ENCODE measurements at regions not wholly inside any gene's neighbourhood (a gene's known extent, or its start where the extent isn't known, plus 50 kb on each side); places are given as distances from the start of the nearest gene placed in this dataset.

- Histone ChIP-seq H3K4me1 (ENCODE audit: control insufficient read depth, extremely low read depth, insufficient read depth, low read length) (peaks cover 2% of the 10 kb centered on the region), H3K9ac (ENCODE audit: insufficient read depth, low read length) (no peak overlapping the region), H3K4me3 (replicated peaks in 1 of 4; ENCODE audit: control extremely low read depth in 1 of 4, insufficient read depth in 1 of 4, low read depth in 3 of 4, low read length in 4 of 4) (no peak overlapping the region), H3K79me2 (ENCODE audit: control insufficient read depth, insufficient read depth, low read length) (no peaks in the 10 kb centered on the region), H3K9me3 (ENCODE audit: control insufficient read depth, insufficient read depth, low read depth, low read length) (no peaks in the 10 kb centered on the region), H2AFZ (ENCODE audit: low read length) (no peak overlapping the region), H3K27me3 (ENCODE audit: control insufficient read depth, insufficient read depth, low read length) (no peaks in the 10 kb centered on the region), H3K27ac (ENCODE audit: insufficient read depth, low read length) (no peak overlapping the region), H4K20me1 (ENCODE audit: control insufficient read depth, extremely low read depth, insufficient read depth, low read length) (no peaks in the 10 kb centered on the region), H3K4me2 (ENCODE audit: extremely low read depth, insufficient read depth, low read length) (no peak overlapping the region), H3K36me3 (ENCODE audit: control insufficient read depth, insufficient read depth, low read length) (no peaks in the 10 kb centered on the region)
- TF ChIP-seq EZH2 (IDR thresholded peaks at IDR 0.05; ENCODE audit: low read length, missing control alignments) (no peak), CTCF (conservative IDR thresholded peaks at IDR 0.05 in 1 of 2, IDR thresholded peaks at IDR 0.05 in 1 of 2; ENCODE audit: low read depth in 1 of 2, low read length in 2 of 2) (no peak)
- DNase-seq (ENCODE audit: low read depth in 2 of 2) = no peak
Observed at GRCh38 chr1:177859572-177859971, 110.3 kb downstream of the SEC16B start.

GRCh38 chr1:177858332-177858821 is 111.5 kb downstream of the SEC16B start:
- Histone ChIP-seq H3K9ac (ENCODE audit: insufficient read depth, low read length) (no peak overlapping the region), H3K4me2 (ENCODE audit: extremely low read depth, insufficient read depth, low read length) (peak overlapping the region; percentile 17), H3K4me3 (replicated peaks in 1 of 4; ENCODE audit: control extremely low read depth in 1 of 4, insufficient read depth in 1 of 4, low read depth in 3 of 4, low read length in 4 of 4) (no peak overlapping the region), H3K27ac (ENCODE audit: insufficient read depth, low read length) (no peak overlapping the region), H3K36me3 (ENCODE audit: control insufficient read depth, insufficient read depth, low read length) (no peaks in the 10 kb centered on the region), H2AFZ (ENCODE audit: low read length) (peak overlapping the region; percentile 69), H3K79me2 (ENCODE audit: control insufficient read depth, insufficient read depth, low read length) (no peaks in the 10 kb centered on the region), H3K4me1 (ENCODE audit: control insufficient read depth, extremely low read depth, insufficient read depth, low read length) (peaks cover 2% of the 10 kb centered on the region), H3K27me3 (ENCODE audit: control insufficient read depth, insufficient read depth, low read length) (no peaks in the 10 kb centered on the region), H4K20me1 (ENCODE audit: control insufficient read depth, extremely low read depth, insufficient read depth, low read length) (no peaks in the 10 kb centered on the region), H3K9me3 (ENCODE audit: control insufficient read depth, insufficient read depth, low read depth, low read length) (no peaks in the 10 kb centered on the region)
- peak; percentile 32 to 55 for DNase-seq (ENCODE audit: low read depth in 2 of 2)
- TF ChIP-seq CTCF (conservative IDR thresholded peaks at IDR 0.05 in 1 of 2, IDR thresholded peaks at IDR 0.05 in 1 of 2; ENCODE audit: low read depth in 1 of 2, low read length in 2 of 2) (no peak), EZH2 (IDR thresholded peaks at IDR 0.05; ENCODE audit: low read length, missing control alignments) (no peak)

- no peaks in the 10 kb centered on the region for H3K27me3 ChIP-seq (ENCODE audit: control insufficient read depth, insufficient read depth, low read length)
- no peak overlapping the region for H2AFZ ChIP-seq (ENCODE audit: low read length)
- no peak for DNase-seq (ENCODE audit: low read depth in 2 of 2)
- H3K9me3 ChIP-seq (ENCODE audit: control insufficient read depth, insufficient read depth, low read depth, low read length) = no peaks in the 10 kb centered on the region
- H3K27ac ChIP-seq (ENCODE audit: insufficient read depth, low read length) = no peak overlapping the region
- H3K4me1 ChIP-seq (ENCODE audit: control insufficient read depth, extremely low read depth, insufficient read depth, low read length) = peaks cover 2% of the 10 kb centered on the region
- H3K4me3 ChIP-seq (replicated peaks in 1 of 4; ENCODE audit: control extremely low read depth in 1 of 4, insufficient read depth in 1 of 4, low read depth in 3 of 4, low read length in 4 of 4) = no peak overlapping the region
- H3K9ac ChIP-seq (ENCODE audit: insufficient read depth, low read length) = no peak overlapping the region
- H4K20me1 ChIP-seq (ENCODE audit: control insufficient read depth, extremely low read depth, insufficient read depth, low read length) = no peaks in the 10 kb centered on the region
- no peaks in the 10 kb centered on the region for H3K79me2 ChIP-seq (ENCODE audit: control insufficient read depth, insufficient read depth, low read length)
- H3K4me2 ChIP-seq (ENCODE audit: extremely low read depth, insufficient read depth, low read length) = no peak overlapping the region
- H3K36me3 ChIP-seq (ENCODE audit: control insufficient read depth, insufficient read depth, low read length) = no peaks in the 10 kb centered on the region
- no peak for TF ChIP-seq CTCF (conservative IDR thresholded peaks at IDR 0.05 in 1 of 2, IDR thresholded peaks at IDR 0.05 in 1 of 2; ENCODE audit: low read depth in 1 of 2, low read length in 2 of 2)
- TF ChIP-seq EZH2 (IDR thresholded peaks at IDR 0.05; ENCODE audit: low read length, missing control alignments) = no peak
Observed at GRCh38 chr1:177857285-177857684, 112.6 kb downstream of the SEC16B start.
